Endodermal cell (in vitro differentiated cells): ENCODE measurements at regions not wholly inside any gene's neighbourhood (a gene's known extent, or its start where the extent isn't known, plus 50 kb on each side); places are given as distances from the start of the nearest gene placed in this dataset.

Experiments
- DNase-seq: peaks from one replicate; pipeline ENCODE4 v3.0.0-alpha.2; 2017
- H3K27ac ChIP-seq: 2 replicates; pipeline ENCODE4 v1.5.1; 2013; ENCODE audit warnings: mild to moderate bottlenecking, low read depth, low read length, moderate library complexity
- H3K27me3 ChIP-seq: 2 replicates; pipeline ENCODE4 v1.6.1; 2013; ENCODE audit warnings: mild to moderate bottlenecking, low read length, moderate library complexity; ENCODE audit not compliant: insufficient read depth, control insufficient read depth, poor library complexity, severe bottlenecking
- H3K36me3 ChIP-seq: 2 replicates; pipeline ENCODE4 v1.7.0; 2013; ENCODE audit warnings: mild to moderate bottlenecking, low read length, moderate library complexity; ENCODE audit not compliant: control insufficient read depth, insufficient read depth
- H3K4me1 ChIP-seq: one replicate; pipeline ENCODE4 v1.7.0; 2013; ENCODE audit warnings: low read length; ENCODE audit not compliant: control insufficient read depth, insufficient read depth
- H3K4me3 ChIP-seq: 2 replicates; pipeline ENCODE4 v1.5.1; 2013; ENCODE audit warnings: mild to moderate bottlenecking, low read length, moderate library complexity
- H3K9ac ChIP-seq: 2 replicates; pipeline ENCODE4 v1.6.1; 2013; ENCODE audit warnings: mild to moderate bottlenecking, low read length, moderate library complexity; ENCODE audit not compliant: poor library complexity, severe bottlenecking; ENCODE audit errors: extremely low read depth
- H3K9me3 ChIP-seq: 2 replicates; pipeline ENCODE4 v1.6.1; 2013; ENCODE audit warnings: mild to moderate bottlenecking, low read length, moderate library complexity; ENCODE audit not compliant: control insufficient read depth
- H3K27ac Mint-ChIP-seq: 2 replicates; pipeline ENCODE4 v1.8.0; 2020; ENCODE audit warnings: mixed read lengths
- H3K27me3 Mint-ChIP-seq: 2 replicates; pipeline ENCODE4 v1.8.0; 2021; ENCODE audit warnings: mild to moderate bottlenecking, mixed read lengths; ENCODE audit not compliant: insufficient read depth
- H3K36me3 Mint-ChIP-seq: 2 replicates; pipeline ENCODE4 v1.8.0; 2020; ENCODE audit warnings: low read depth, mixed read lengths
- H3K4me1 Mint-ChIP-seq: 2 replicates; pipeline ENCODE4 v1.8.0; 2020; ENCODE audit warnings: mixed read lengths
- H3K4me3 Mint-ChIP-seq: 2 replicates; pipeline ENCODE4 v1.8.0; 2020; ENCODE audit warnings: mild to moderate bottlenecking, moderate library complexity, mixed read lengths
- H3K9me3 Mint-ChIP-seq: 2 replicates; pipeline ENCODE4 v1.8.0; 2020; ENCODE audit warnings: mild to moderate bottlenecking, mixed read lengths
- WGBS, 2 experiments: methylation state at CpG; one replicate each; pipeline versions ENCODE4 v1.1.5 to v1.1.7; 2013; ENCODE audit warnings: missing lambda C conversion rate in 2 of 2, mixed read lengths in 1 of 2; ENCODE audit not compliant: insufficient coverage in 1 of 2, insufficient read length in 1 of 2; 5-methylcytosine and 5-hydroxymethylcytosine counted together
- TF ChIP-seq, protein P1 (sequence below): fragments of 200-600 bp; sonication (generic); conservative IDR thresholded peaks from 2 replicates; pipeline ENCODE4 v1.5.0; 2021; ENCODE audit warnings: antibody characterized with exemption, mild to moderate bottlenecking

DNA sequence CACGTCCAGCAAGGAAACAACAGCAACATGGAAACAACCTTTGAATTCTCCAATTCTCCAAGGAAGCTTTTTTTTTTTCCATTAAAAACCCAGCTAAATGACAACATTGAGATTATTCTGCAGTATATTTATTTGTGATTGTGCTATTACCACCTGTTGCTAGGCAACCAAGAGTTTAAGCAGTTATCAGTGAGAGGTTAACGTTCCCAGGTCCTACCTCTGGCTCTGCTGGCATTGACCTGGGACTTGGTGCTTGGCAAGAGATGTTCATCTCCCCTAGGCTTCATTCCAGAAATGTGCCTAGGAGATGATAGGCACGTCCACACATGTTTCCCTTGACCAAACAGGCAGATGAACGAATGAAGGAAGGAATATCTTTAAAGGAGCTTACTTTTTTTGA lies 157.0 kb downstream of the TDRD15 start:
- no peaks in the 10 kb centered on the region for H3K4me1 ChIP-seq
- Mint-ChIP-seq H3K9me3 (no peaks in the 10 kb centered on the region), H3K36me3 (no peaks in the 10 kb centered on the region), H3K27ac (no peak overlapping the region), H3K4me1 (peaks cover 3% of the 10 kb centered on the region), H3K4me3 (no peak overlapping the region), H3K27me3 (no peaks in the 10 kb centered on the region)
- no peak overlapping the region for H3K27ac ChIP-seq
- H3K9ac ChIP-seq: no peak overlapping the region
- no peak overlapping the region for H3K4me3 ChIP-seq
- H3K9me3 ChIP-seq: no peaks in the 10 kb centered on the region
- 89 to 100% methylated on average over 4 of the region's 4 CpGs for WGBS, 2 experiments
- H3K27me3 ChIP-seq: no peaks in the 10 kb centered on the region
- no peaks in the 10 kb centered on the region for H3K36me3 ChIP-seq
- TF ChIP-seq, protein P1, sequence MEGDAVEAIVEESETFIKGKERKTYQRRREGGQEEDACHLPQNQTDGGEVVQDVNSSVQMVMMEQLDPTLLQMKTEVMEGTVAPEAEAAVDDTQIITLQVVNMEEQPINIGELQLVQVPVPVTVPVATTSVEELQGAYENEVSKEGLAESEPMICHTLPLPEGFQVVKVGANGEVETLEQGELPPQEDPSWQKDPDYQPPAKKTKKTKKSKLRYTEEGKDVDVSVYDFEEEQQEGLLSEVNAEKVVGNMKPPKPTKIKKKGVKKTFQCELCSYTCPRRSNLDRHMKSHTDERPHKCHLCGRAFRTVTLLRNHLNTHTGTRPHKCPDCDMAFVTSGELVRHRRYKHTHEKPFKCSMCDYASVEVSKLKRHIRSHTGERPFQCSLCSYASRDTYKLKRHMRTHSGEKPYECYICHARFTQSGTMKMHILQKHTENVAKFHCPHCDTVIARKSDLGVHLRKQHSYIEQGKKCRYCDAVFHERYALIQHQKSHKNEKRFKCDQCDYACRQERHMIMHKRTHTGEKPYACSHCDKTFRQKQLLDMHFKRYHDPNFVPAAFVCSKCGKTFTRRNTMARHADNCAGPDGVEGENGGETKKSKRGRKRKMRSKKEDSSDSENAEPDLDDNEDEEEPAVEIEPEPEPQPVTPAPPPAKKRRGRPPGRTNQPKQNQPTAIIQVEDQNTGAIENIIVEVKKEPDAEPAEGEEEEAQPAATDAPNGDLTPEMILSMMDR: no peak
- DNase-seq: no peak

DNA sequence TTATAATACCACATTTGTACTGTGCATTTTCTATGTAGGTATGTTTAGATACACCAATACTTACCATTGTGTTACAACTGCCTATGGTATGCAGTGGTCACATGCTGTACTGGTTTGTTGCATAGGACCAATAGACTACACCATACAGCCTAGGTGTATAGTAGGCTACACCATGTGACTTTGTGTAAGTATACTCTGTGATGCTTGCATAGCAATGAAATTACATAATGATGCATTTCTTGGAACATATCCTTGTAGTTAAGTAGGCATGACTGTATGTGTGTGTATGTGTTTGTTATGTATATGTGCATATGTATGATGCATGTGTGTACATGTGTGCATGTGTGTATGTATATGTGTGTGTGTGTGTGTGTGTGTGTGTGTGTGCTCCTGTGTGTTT lies 157.6 kb downstream of the TDRD15 start:
- Histone ChIP-seq H3K4me1 (no peaks in the 10 kb centered on the region), H3K27ac (no peak overlapping the region), H3K36me3 (no peaks in the 10 kb centered on the region), H3K4me3 (no peak overlapping the region), H3K27me3 (no peaks in the 10 kb centered on the region), H3K9me3 (no peaks in the 10 kb centered on the region), H3K9ac (no peak overlapping the region)
- no peaks in the 10 kb centered on the region for H3K9me3 Mint-ChIP-seq
- H3K36me3 Mint-ChIP-seq: no peaks in the 10 kb centered on the region
- DNase-seq: no peak
- TF ChIP-seq, protein P1: no peak
- no peak overlapping the region for H3K27ac Mint-ChIP-seq
- no peak overlapping the region for H3K4me3 Mint-ChIP-seq
- peaks cover 3% of the 10 kb centered on the region for H3K4me1 Mint-ChIP-seq
- no peaks in the 10 kb centered on the region for H3K27me3 Mint-ChIP-seq

DNA sequence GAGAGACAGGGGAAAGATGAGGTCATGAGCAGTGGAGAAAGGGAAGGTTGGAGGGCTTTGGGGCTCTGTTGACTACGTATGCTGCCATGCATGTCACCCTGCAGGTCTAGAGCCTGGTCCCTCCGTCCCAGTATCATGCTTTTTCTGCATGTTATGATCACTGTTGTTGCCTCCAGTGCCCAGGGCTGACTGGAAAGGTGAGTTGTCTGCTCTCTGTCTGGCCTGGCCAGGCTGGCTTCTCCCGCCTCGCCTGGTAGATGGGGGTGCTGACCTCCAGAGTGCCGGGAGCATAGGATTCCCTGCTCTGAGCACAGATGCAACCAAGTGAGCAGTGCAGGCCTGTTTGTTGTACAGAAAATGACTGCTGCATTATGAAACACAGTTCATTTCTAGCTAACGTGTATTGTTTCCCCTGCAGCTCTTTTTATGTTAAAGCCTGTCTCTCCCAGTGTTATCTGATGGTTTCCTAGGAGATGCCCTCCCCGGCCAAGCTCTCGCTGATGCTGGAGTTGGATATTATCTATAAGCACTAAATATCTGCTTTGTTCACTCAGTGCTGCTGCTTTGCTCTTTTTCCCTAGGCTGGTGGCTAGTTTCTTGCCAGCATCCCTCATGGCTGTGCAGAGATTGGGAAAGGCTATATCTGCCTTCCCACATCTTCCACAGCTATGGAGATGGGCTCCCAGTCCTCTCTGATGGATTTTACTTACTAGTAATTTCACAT lies 158.2 kb downstream of the TDRD15 start:
- H3K4me3 Mint-ChIP-seq: no peak overlapping the region
- Histone ChIP-seq H3K9me3 (no peaks in the 10 kb centered on the region), H3K27ac (peak overlapping the region; percentile 52), H3K9ac (no peak overlapping the region), H3K27me3 (no peaks in the 10 kb centered on the region), H3K4me1 (no peaks in the 10 kb centered on the region), H3K36me3 (no peaks in the 10 kb centered on the region), H3K4me3 (no peak overlapping the region)
- no peak overlapping the region for H3K27ac Mint-ChIP-seq
- no peaks in the 10 kb centered on the region for H3K27me3 Mint-ChIP-seq
- TF ChIP-seq, protein P1: no peak
- H3K4me1 Mint-ChIP-seq: peaks cover 3% of the 10 kb centered on the region
- no peaks in the 10 kb centered on the region for H3K36me3 Mint-ChIP-seq
- WGBS, 2 experiments: 61 to 80% methylated on average over 7 to 8 of the region's 8 CpGs
- no peak for DNase-seq
- no peaks in the 10 kb centered on the region for H3K9me3 Mint-ChIP-seq
